Endothelial cell of umbilical vein (primary cell): ENCODE measurements at regions not wholly inside any gene's neighbourhood (a gene's known extent, or its start where the extent isn't known, plus 50 kb on each side); places are given as distances from the start of the nearest gene placed in this dataset.
"Not testable (repeated sequence)": the region's sequence is repeated elsewhere in the genome, so short reads cannot be mapped to it uniquely, and the experiment has no call there.

Experiments used
- BruUV-seq: library from RNA; stranded (reverse); fragments of 400-500 nt; replicated peaks from 2 replicates; lab custom pipeline; 2021; lab: Mats Ljungman, UMichigan
- CTCF ChIA-PET: fragments of 300-600, 350-600 bp; sonication (Branson Sonifier 250); formaldehyde crosslinking; loops from one replicate; lab custom pipeline; 2021; ENCODE audit warnings: antibody characterized with exemption, inconsistent platforms; lab: Charles Lee
- POLR2A ChIA-PET: fragments of 300-600, 350-600 bp; sonication (Branson Sonifier 250); formaldehyde crosslinking; loops from one replicate; lab custom pipeline; 2021; ENCODE audit warnings: antibody characterized with exemption, inconsistent platforms; lab: Charles Lee
- DNase-seq: peaks from one replicate; pipeline ENCODE4 v3.0.0-alpha.2; 2011; ENCODE audit warnings: low read depth, low spot score
- FAIRE-seq: peaks from 2 replicates; lab custom pipeline; 2011; peaks lifted over from hg19 to GRCh38; lab: Jason Lieb, UNC
- H2AFZ ChIP-seq: 2 replicates; pipeline ENCODE4 v1.6.0; 2012; ENCODE audit warnings: low read depth, low read length, control low read depth, inconsistent platforms
- H3K27ac ChIP-seq: 2 replicates; pipeline ENCODE4 v1.5.1; 2011; ENCODE audit warnings: low read depth, mild to moderate bottlenecking, control low read depth, low read length, moderate library complexity; ENCODE audit not compliant: insufficient read depth
- H3K27me3 ChIP-seq, 2 experiments: 2 replicates each; pipeline versions ENCODE4 v1.6.0 to v1.6.1; 2011; ENCODE audit warnings: low read length in 2 of 2, mixed read lengths in 1 of 2; ENCODE audit not compliant: control insufficient read depth in 2 of 2, insufficient read depth in 2 of 2
- H3K36me3 ChIP-seq, 2 experiments: 2 replicates in 1 of 2; 3 replicates in 1 of 2; pipeline ENCODE4 v1.5.1; 2011; ENCODE audit warnings: low read length in 2 of 2, mild to moderate bottlenecking in 1 of 2, moderate library complexity in 1 of 2; ENCODE audit not compliant: control insufficient read depth in 2 of 2, insufficient read depth in 2 of 2; ENCODE audit errors: extremely low read depth in 1 of 2
- H3K4me1 ChIP-seq: 3 replicates; pipeline ENCODE4 v1.5.1; 2011; ENCODE audit warnings: mild to moderate bottlenecking, low read length; ENCODE audit not compliant: control insufficient read depth, insufficient read depth; ENCODE audit errors: extremely low read depth
- H3K4me2 ChIP-seq: 2 replicates; pipeline ENCODE4 v1.6.1; 2011; ENCODE audit warnings: low read length, control low read depth, mixed read lengths; ENCODE audit not compliant: insufficient read depth
- H3K4me3 ChIP-seq, 3 experiments: fragments of 200-600 bp in 1 of 3; sonication (generic), shearing (Covaris generic) in 1 of 3; replicated peaks in 1 of 3; 2 replicates each; pipeline ENCODE4 v1.5.1; 2011 to 2016; ENCODE audit warnings: control low read depth in 3 of 3, low read length in 3 of 3, mild to moderate bottlenecking in 2 of 3, inconsistent platforms in 1 of 3, low read depth in 1 of 3, moderate library complexity in 1 of 3; ENCODE audit not compliant: insufficient read depth in 1 of 3
- H3K79me2 ChIP-seq: 2 replicates; pipeline ENCODE4 v1.6.0; 2012; ENCODE audit warnings: low read length, inconsistent platforms; ENCODE audit not compliant: control insufficient read depth, insufficient read depth
- H3K9ac ChIP-seq: replicated peaks from 2 replicates; pipeline ENCODE3; 2011; ENCODE audit warnings: low read length, control low read depth; ENCODE audit not compliant: insufficient read depth; ENCODE audit errors: extremely low read depth
- H3K9me1 ChIP-seq: replicated peaks from 3 replicates; pipeline ENCODE4 v1.6.0; 2011; ENCODE audit warnings: mild to moderate bottlenecking, low read length; ENCODE audit not compliant: control insufficient read depth, insufficient read depth; ENCODE audit errors: extremely low read depth
- H3K9me3 ChIP-seq: replicated peaks from 2 replicates; pipeline ENCODE4 v1.5.1; 2012; ENCODE audit warnings: low read length, inconsistent platforms; ENCODE audit not compliant: control insufficient read depth, insufficient read depth
- H4K20me1 ChIP-seq: replicated peaks from 2 replicates; pipeline ENCODE3; 2011; ENCODE audit warnings: mild to moderate bottlenecking, low read length; ENCODE audit not compliant: control insufficient read depth, insufficient read depth; ENCODE audit errors: extremely low read depth
- JUN ChIP-seq: IDR thresholded peaks from 2 replicates; pipeline ENCODE4 v1.6.1; 2011; ENCODE audit warnings: borderline replicate concordance, low read depth; ENCODE audit not compliant: insufficient read length, insufficient read depth
- MYC ChIP-seq: IDR thresholded peaks from one replicate; pipeline ENCODE4 v1.6.1; 2011; ENCODE audit warnings: mild to moderate bottlenecking, low read depth, low read length
- dilution Hi-C: fragments of 300-500 bp; cut with MboI; formaldehyde crosslinking; loops from one replicate; pipeline ENCODE4 v1.15.0; 2019; ENCODE audit warnings: low sequenced_read_pairs; ENCODE audit not compliant: extremely low pct_ligation_motif_present
- intact Hi-C: fragments of 100-400 bp; cut with micrococcal nuclease; formaldehyde crosslinking; loops from one replicate; pipeline ENCODE4 v1.10.0; 2022

- no peak overlapping the region for H2AFZ ChIP-seq
- H3K4me1 ChIP-seq: no peaks in the 10 kb centered on the region
- intact Hi-C loops: no loop called here
- no peaks in the 10 kb centered on the region for H3K36me3 ChIP-seq
- no peak for DNase-seq
- POLR2A ChIA-PET: no interaction called here
- H3K4me3 ChIP-seq: no peak overlapping the region
- H3K79me2 ChIP-seq: no peaks in the 10 kb centered on the region
- no TSS peak for BruUV-seq
- H3K9ac ChIP-seq: no peak overlapping the region
- no peak overlapping the region for H3K27ac ChIP-seq
- H3K9me1 ChIP-seq: no peaks in the 10 kb centered on the region
- CTCF ChIA-PET: no interaction called here
- no peaks in the 10 kb centered on the region for H4K20me1 ChIP-seq
- H3K4me2 ChIP-seq: no peak overlapping the region
- no peak for FAIRE-seq
- no peaks in the 10 kb centered on the region for H3K9me3 ChIP-seq
- dilution Hi-C loops: no loop called here
- no peaks in the 10 kb centered on the region for H3K27me3 ChIP-seq
- TF ChIP-seq JUN: no peak
- no peak for TF ChIP-seq MYC
These were observed 671.8 kb upstream of the GJE1 start for GRCh38 chr6:141460743-141461484.

- H3K4me1 ChIP-seq, H3K36me3 ChIP-seq, CTCF ChIA-PET, H3K9me3 ChIP-seq, H3K9me1 ChIP-seq, dilution Hi-C loops, H3K4me3 ChIP-seq, H2AFZ ChIP-seq, H3K27me3 ChIP-seq, H4K20me1 ChIP-seq, FAIRE-seq, intact Hi-C loops, BruUV-seq, DNase-seq, POLR2A ChIA-PET, H3K27ac ChIP-seq, H3K4me2 ChIP-seq, H3K79me2 ChIP-seq, H3K9ac ChIP-seq: not testable (repeated sequence)
These were observed 672.5 kb upstream of the GJE1 start for GRCh38 chr6:141460245-141460644.

- H3K79me2 ChIP-seq, H3K27ac ChIP-seq, CTCF ChIA-PET, H3K27me3 ChIP-seq, H4K20me1 ChIP-seq, H3K4me3 ChIP-seq, H3K9me1 ChIP-seq, dilution Hi-C loops, BruUV-seq, FAIRE-seq, intact Hi-C loops, POLR2A ChIA-PET, H3K9ac ChIP-seq, H3K36me3 ChIP-seq, H3K4me2 ChIP-seq, H3K4me1 ChIP-seq, H2AFZ ChIP-seq, DNase-seq, H3K9me3 ChIP-seq: not testable (repeated sequence)
These were observed 674.7 kb upstream of the GJE1 start for GRCh38 chr6:141457984-141458383.
